Skeletal muscle satellite cell (primary cell): ENCODE measurements at regions not wholly inside any gene's neighbourhood (a gene's known extent, or its start where the extent isn't known, plus 50 kb on each side); places are given as distances from the start of the nearest gene placed in this dataset.

Source experiments
- H3K27me3 ChIP-seq: 2 replicates; pipeline ENCODE4 v1.7.0; 2013; ENCODE audit warnings: low read length; ENCODE audit not compliant: control insufficient read depth, insufficient read depth
- H3K36me3 ChIP-seq: 2 replicates; pipeline ENCODE4 v1.7.0; 2013; ENCODE audit warnings: mild to moderate bottlenecking, control low read depth, low read length; ENCODE audit not compliant: insufficient read depth
- H3K4me1 ChIP-seq: 2 replicates; pipeline ENCODE4 v1.7.0; 2013; ENCODE audit warnings: low read length; ENCODE audit not compliant: control insufficient read depth, insufficient read depth
- H3K4me2 ChIP-seq: 2 replicates; pipeline ENCODE4 v1.7.0; 2013; ENCODE audit warnings: mild to moderate bottlenecking, low read length
- H3K4me3 ChIP-seq: 2 replicates; pipeline ENCODE4 v1.7.0; 2013; ENCODE audit warnings: low read length
- H3K9ac ChIP-seq: 2 replicates; pipeline ENCODE4 v1.7.0; 2013; ENCODE audit warnings: mild to moderate bottlenecking, low read depth, low read length, moderate library complexity
- H3K9me3 ChIP-seq: replicated peaks from 2 replicates; pipeline ENCODE4 v1.7.0; 2013; ENCODE audit warnings: mild to moderate bottlenecking, control low read depth, low read length

- H3K36me3 ChIP-seq: no peaks in the 10 kb centered on the region
- H3K9me3 ChIP-seq: no peaks in the 10 kb centered on the region
- no peaks in the 10 kb centered on the region for H3K4me1 ChIP-seq
- H3K4me3 ChIP-seq: no peak overlapping the region
- no peaks in the 10 kb centered on the region for H3K27me3 ChIP-seq
- H3K4me2 ChIP-seq: no peak overlapping the region
- H3K9ac ChIP-seq: no peak overlapping the region
These were observed 185.4 kb downstream of the TTLL7 start for GRCh38 chr1:83813576-83813975.

GRCh38 chr1:83810144-83810543 is 188.8 kb downstream of the TTLL7 start:
- H3K9ac ChIP-seq: no peak overlapping the region
- no peaks in the 10 kb centered on the region for H3K4me1 ChIP-seq
- H3K27me3 ChIP-seq: no peaks in the 10 kb centered on the region
- H3K4me2 ChIP-seq: no peak overlapping the region
- H3K36me3 ChIP-seq: no peaks in the 10 kb centered on the region
- no peaks in the 10 kb centered on the region for H3K9me3 ChIP-seq
- no peak overlapping the region for H3K4me3 ChIP-seq

GRCh38 chr1:83808536-83808935 is 190.4 kb downstream of the TTLL7 start:
- no peaks in the 10 kb centered on the region for H3K27me3 ChIP-seq
- no peak overlapping the region for H3K4me3 ChIP-seq
- H3K9ac ChIP-seq: no peak overlapping the region
- no peaks in the 10 kb centered on the region for H3K4me1 ChIP-seq
- no peak overlapping the region for H3K4me2 ChIP-seq
- H3K36me3 ChIP-seq: no peaks in the 10 kb centered on the region
- H3K9me3 ChIP-seq: no peaks in the 10 kb centered on the region

GRCh38 chr1:83807821-83808220 is 191.1 kb downstream of the TTLL7 start:
- no peaks in the 10 kb centered on the region for H3K4me1 ChIP-seq
- no peak overlapping the region for H3K4me2 ChIP-seq
- no peaks in the 10 kb centered on the region for H3K9me3 ChIP-seq
- no peaks in the 10 kb centered on the region for H3K27me3 ChIP-seq
- no peak overlapping the region for H3K9ac ChIP-seq
- H3K4me3 ChIP-seq: no peak overlapping the region
- H3K36me3 ChIP-seq: no peaks in the 10 kb centered on the region

GRCh38 chr1:83807231-83807630 is 191.7 kb downstream of the TTLL7 start:
- Histone ChIP-seq H3K9ac (no peak overlapping the region), H3K27me3 (no peaks in the 10 kb centered on the region), H3K36me3 (no peaks in the 10 kb centered on the region), H3K4me2 (no peak overlapping the region), H3K4me1 (no peaks in the 10 kb centered on the region), H3K9me3 (no peaks in the 10 kb centered on the region), H3K4me3 (no peak overlapping the region)

- Histone ChIP-seq H3K4me1 (no peaks in the 10 kb centered on the region), H3K9me3 (no peaks in the 10 kb centered on the region), H3K9ac (no peak overlapping the region), H3K4me2 (no peak overlapping the region), H3K36me3 (no peaks in the 10 kb centered on the region), H3K4me3 (no peak overlapping the region), H3K27me3 (no peaks in the 10 kb centered on the region)
These were observed 193.0 kb downstream of the TTLL7 start for GRCh38 chr1:83805921-83806320.

GRCh38 chr1:83802460-83803152 is 196.3 kb downstream of the TTLL7 start:
- H3K4me1 ChIP-seq: no peaks in the 10 kb centered on the region
- H3K4me3 ChIP-seq: no peak overlapping the region
- H3K36me3 ChIP-seq: no peaks in the 10 kb centered on the region
- H3K9me3 ChIP-seq: no peaks in the 10 kb centered on the region
- no peak overlapping the region for H3K4me2 ChIP-seq
- H3K9ac ChIP-seq: no peak overlapping the region
- no peaks in the 10 kb centered on the region for H3K27me3 ChIP-seq

- Histone ChIP-seq H3K9ac (no peak overlapping the region), H3K9me3 (no peaks in the 10 kb centered on the region), H3K4me2 (no peak overlapping the region), H3K4me3 (no peak overlapping the region), H3K27me3 (no peaks in the 10 kb centered on the region), H3K36me3 (no peaks in the 10 kb centered on the region), H3K4me1 (no peaks in the 10 kb centered on the region)
These were observed 196.9 kb downstream of the TTLL7 start for GRCh38 chr1:83802023-83802422.

GRCh38 chr1:83800066-83800465 is 198.9 kb downstream of the TTLL7 start:
- Histone ChIP-seq H3K4me3 (no peak overlapping the region), H3K27me3 (no peaks in the 10 kb centered on the region), H3K36me3 (no peaks in the 10 kb centered on the region), H3K9ac (no peak overlapping the region), H3K4me1 (no peaks in the 10 kb centered on the region), H3K9me3 (no peaks in the 10 kb centered on the region), H3K4me2 (no peak overlapping the region)

- Histone ChIP-seq H3K9me3 (no peaks in the 10 kb centered on the region), H3K4me1 (no peaks in the 10 kb centered on the region), H3K36me3 (no peaks in the 10 kb centered on the region), H3K4me2 (no peak overlapping the region), H3K27me3 (no peaks in the 10 kb centered on the region), H3K4me3 (no peak overlapping the region), H3K9ac (no peak overlapping the region)
These were observed 199.3 kb downstream of the TTLL7 start for GRCh38 chr1:83799594-83799993.

- no peaks in the 10 kb centered on the region for H3K36me3 ChIP-seq
- no peak overlapping the region for H3K4me3 ChIP-seq
- H3K9me3 ChIP-seq: no peaks in the 10 kb centered on the region
- no peak overlapping the region for H3K9ac ChIP-seq
- H3K4me2 ChIP-seq: no peak overlapping the region
- H3K4me1 ChIP-seq: no peaks in the 10 kb centered on the region
- no peaks in the 10 kb centered on the region for H3K27me3 ChIP-seq
These were observed 200.0 kb downstream of the TTLL7 start for GRCh38 chr1:83798965-83799364.

- H3K4me2 ChIP-seq: no peak overlapping the region
- no peak overlapping the region for H3K4me3 ChIP-seq
- H3K9ac ChIP-seq: no peak overlapping the region
- no peaks in the 10 kb centered on the region for H3K36me3 ChIP-seq
- H3K4me1 ChIP-seq: no peaks in the 10 kb centered on the region
- H3K27me3 ChIP-seq: no peaks in the 10 kb centered on the region
- H3K9me3 ChIP-seq: no peaks in the 10 kb centered on the region
These were observed 202.5 kb downstream of the TTLL7 start for GRCh38 chr1:83796409-83796808.
